ACC112 (cell line): ENCODE measurements at regions not wholly inside any gene's neighbourhood (a gene's known extent, or its start where the extent isn't known, plus 50 kb on each side); places are given as distances from the start of the nearest gene placed in this dataset.
"Not testable (repeated sequence)": the region's sequence is repeated elsewhere in the genome, so short reads cannot be mapped to it uniquely, and the experiment has no call there.

Experiments used
- H2AFZ ChIP-seq: fragments of 200-600 bp; sonication (generic); one replicate; pipeline ENCODE4 v1.6.0; 2017; ENCODE audit warnings: antibody characterized with exemption, low read length; ENCODE audit not compliant: unreplicated experiment
- H3K27ac ChIP-seq: fragments of 200-600 bp; sonication (generic); 2 replicates; pipeline ENCODE4 v1.5.1; 2014; ENCODE audit warnings: low read depth, mild to moderate bottlenecking, antibody characterized with exemption, low read length, moderate library complexity
- H3K27me3 ChIP-seq: fragments of 200-600 bp; sonication (generic); 2 replicates; pipeline ENCODE4 v1.6.1; 2014; ENCODE audit warnings: mild to moderate bottlenecking, antibody characterized with exemption, low read length, moderate library complexity, mixed read lengths; ENCODE audit not compliant: insufficient read depth
- H3K36me3 ChIP-seq: fragments of 200-600 bp; sonication (generic); 2 replicates; pipeline ENCODE4 v1.6.1; 2016; ENCODE audit warnings: mild to moderate bottlenecking, antibody characterized with exemption, low read length, moderate library complexity, mixed read lengths; ENCODE audit not compliant: insufficient read depth
- H3K4me1 ChIP-seq: fragments of 200-600 bp; sonication (generic); one replicate; pipeline ENCODE4 v1.6.1; 2016; ENCODE audit warnings: low read length, mixed read lengths; ENCODE audit not compliant: insufficient read depth, unreplicated experiment, control insufficient read depth
- H3K4me3 ChIP-seq: fragments of 200-600 bp; sonication (generic); 2 replicates; pipeline ENCODE4 v1.5.1; 2014; ENCODE audit warnings: mild to moderate bottlenecking, low read depth, low read length
- H3K79me2 ChIP-seq: fragments of 200-600 bp; sonication (generic); one replicate; pipeline ENCODE4 v1.6.0; 2016; ENCODE audit warnings: low read length; ENCODE audit not compliant: control insufficient read depth, unreplicated experiment, insufficient read depth

DNA sequence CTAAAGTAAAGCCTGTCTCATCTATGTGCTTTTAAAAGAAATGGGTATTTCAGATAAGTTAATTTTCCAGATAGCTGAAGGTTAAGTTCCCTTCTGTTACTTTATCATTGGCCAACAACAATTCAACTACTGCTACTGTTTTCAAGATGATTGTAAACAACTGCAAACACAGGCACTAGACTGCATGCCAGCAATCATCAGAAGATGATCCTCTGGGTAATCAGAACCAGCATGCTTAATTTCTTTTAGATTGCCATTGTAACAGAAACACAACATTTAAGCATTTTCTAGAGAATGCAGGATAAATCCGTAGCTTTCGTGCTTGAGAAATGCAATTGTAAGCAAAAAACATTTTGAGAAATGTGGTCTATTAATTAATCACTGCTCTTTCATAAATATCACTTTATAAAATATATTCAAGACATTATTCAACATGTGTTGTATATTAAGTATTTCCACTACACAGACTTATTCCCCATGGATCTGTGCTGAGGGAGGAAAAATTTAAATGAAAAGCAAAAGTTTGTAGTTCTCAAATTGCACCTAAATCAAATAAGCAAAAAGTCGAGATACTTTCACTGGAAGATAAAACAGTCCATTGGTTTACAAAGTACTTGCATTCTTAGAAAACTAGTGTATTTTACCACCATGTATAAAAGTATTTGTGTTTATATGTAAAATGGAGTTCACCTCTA lies 133.7 kb downstream of the ATL2 start:
- no peaks in the 10 kb centered on the region for H3K36me3 ChIP-seq
- H3K79me2 ChIP-seq: no peaks in the 10 kb centered on the region
- no peaks in the 10 kb centered on the region for H3K27me3 ChIP-seq
- peaks cover 13% of the 10 kb centered on the region for H3K4me1 ChIP-seq
- no peak overlapping the region for H2AFZ ChIP-seq
- H3K4me3 ChIP-seq: no peak overlapping the region
- no peak overlapping the region for H3K27ac ChIP-seq

DNA sequence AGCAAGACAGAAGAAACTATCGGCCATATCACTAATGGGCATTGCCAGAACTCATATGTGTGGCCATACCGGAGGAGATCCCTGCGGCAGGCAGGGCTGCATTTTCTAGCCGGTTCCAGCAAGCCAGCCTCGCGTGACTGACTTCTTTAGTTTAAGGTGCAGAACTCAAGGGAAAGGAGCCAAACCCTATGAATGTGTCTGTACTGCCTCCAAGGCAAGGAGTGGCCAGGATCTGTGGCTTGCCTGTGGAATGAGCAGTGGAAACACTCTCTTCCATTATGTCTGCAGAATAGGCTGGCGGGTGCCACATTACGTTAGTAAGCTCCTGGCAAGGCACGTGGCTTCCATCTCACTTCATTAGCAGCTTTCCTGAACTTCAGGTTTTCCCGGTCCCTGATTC lies 137.6 kb downstream of the ATL2 start:
- Histone ChIP-seq H3K27ac (peak overlapping the region; percentile 14; the same call in 1 of the 2 replicates), H3K4me3 (no peak overlapping the region), H3K36me3 (no peaks in the 10 kb centered on the region), H3K79me2 (no peaks in the 10 kb centered on the region), H3K27me3 (no peaks in the 10 kb centered on the region), H2AFZ (peak overlapping the region; percentile 20), H3K4me1 (peaks cover 27% of the 10 kb centered on the region)

DNA sequence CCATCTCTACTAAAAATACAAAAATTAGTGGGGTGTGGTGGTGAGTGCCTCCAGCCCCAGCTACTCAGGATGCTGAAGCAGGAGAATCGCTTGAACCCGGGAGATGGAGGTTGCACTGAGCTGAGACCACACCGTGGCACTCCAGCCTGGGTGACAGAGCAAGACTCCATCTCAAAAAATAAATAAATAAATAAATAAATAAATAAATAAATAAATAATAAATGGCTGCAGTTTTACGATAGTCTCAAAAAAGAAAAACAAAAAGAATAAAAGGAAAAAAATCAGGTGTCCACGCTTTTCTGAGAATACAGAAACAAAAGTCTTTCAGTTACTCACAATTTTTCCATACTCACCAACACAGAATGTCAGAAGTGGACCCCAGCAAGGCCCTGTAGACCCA lies 138.4 kb downstream of the ATL2 start:
- not testable (repeated sequence) for H3K36me3 ChIP-seq, H3K79me2 ChIP-seq, H2AFZ ChIP-seq, H3K27me3 ChIP-seq, H3K4me3 ChIP-seq
- Histone ChIP-seq H3K27ac (peak overlapping the region; percentile 14; the same call in 1 of the 2 replicates), H3K4me1 (peaks cover 30% of the 10 kb centered on the region)

DNA sequence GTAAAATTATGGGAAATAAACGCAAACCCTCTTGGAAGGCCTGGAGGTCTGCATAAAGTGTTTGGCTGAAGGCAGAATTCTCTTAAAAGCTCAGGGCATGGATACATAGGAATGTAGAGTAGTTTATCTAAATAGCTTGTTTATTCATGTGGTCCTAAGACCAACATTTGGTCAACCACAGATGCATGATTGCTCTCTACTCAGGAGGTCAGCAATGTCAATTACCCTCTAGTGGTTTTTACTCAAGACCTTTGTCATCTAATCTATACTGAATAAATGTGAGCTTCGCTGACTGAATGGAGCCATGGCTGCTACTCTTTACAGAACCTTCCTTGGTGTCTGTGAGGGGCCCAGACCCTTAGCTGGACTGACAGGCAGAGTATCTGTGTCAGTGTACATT lies 139.8 kb downstream of the ATL2 start:
- no peaks in the 10 kb centered on the region for H3K27me3 ChIP-seq
- no peaks in the 10 kb centered on the region for H3K79me2 ChIP-seq
- no peak overlapping the region for H3K27ac ChIP-seq
- no peaks in the 10 kb centered on the region for H3K36me3 ChIP-seq
- peaks cover 39% of the 10 kb centered on the region for H3K4me1 ChIP-seq
- no peak overlapping the region for H2AFZ ChIP-seq
- H3K4me3 ChIP-seq: 0 out of 2 replicates have a peak overlapping the region, but pooled peaks have one; percentile 43

DNA sequence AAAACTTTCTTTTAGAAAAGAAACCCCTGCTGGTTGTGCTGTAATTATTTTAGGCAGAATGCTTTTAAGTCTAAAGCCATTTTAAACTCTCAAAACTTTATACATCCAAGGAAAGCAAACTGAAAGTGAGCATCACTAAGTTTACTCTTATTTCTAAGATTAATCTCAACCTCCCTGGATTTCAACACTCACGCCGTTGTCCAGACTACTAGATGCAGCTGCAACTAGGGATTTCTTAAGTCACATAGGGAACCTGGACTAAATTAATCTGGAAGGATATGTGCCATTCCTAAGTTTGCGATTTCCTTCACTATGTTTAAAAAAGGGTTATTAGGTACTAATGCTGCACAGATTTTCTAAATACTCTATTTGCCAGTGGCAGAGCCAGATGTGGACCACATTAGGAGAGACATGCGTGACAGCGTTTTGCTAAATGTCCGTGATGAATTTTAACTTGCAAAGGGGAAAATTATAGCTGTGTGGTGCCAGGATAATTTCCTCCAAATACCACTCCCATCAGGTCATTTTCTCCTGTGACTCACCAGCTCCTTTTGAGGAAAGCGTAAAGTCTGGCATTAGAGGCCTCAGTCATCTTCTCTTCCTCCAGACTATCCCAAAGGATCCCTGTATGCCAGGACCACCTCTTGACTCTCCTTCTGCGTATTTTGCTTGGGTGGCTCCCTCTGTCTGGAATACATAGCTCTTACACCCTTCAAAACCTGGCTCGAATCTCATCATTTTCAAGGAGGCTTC lies 143.7 kb downstream of the ATL2 start:
- Histone ChIP-seq H3K27me3 (no peaks in the 10 kb centered on the region), H3K36me3 (no peaks in the 10 kb centered on the region), H3K4me3 (peak overlapping the region; percentile 50), H2AFZ (peak overlapping the region; percentile 0), H3K4me1 (peaks cover 26% of the 10 kb centered on the region), H3K79me2 (no peaks in the 10 kb centered on the region), H3K27ac (peak overlapping the region; percentile 59)

DNA sequence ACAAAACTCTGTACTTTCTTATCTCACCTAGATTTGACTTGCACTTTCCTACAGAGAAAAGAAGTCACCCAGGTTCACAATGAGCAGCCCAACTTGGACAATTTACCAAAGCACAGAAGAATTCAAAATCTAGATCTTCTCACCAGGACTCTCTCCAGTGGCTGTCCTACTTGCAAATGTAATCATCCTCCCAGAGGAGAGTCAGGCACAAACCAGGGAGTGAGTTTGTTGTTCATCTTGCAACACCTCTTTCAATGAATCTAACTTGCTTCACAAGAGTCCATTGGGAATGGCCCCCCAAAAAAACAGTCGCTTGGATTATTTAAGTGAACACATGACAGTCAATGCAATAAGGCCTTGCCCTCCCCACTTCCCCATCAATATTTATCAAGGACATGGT lies 144.6 kb downstream of the ATL2 start:
- Histone ChIP-seq H3K79me2 (no peaks in the 10 kb centered on the region), H3K27ac (peak overlapping the region; percentile 59; the same call in 1 of the 2 replicates), H2AFZ (no peak overlapping the region), H3K36me3 (no peaks in the 10 kb centered on the region), H3K27me3 (no peaks in the 10 kb centered on the region), H3K4me3 (no peak overlapping the region), H3K4me1 (peaks cover 17% of the 10 kb centered on the region)

DNA sequence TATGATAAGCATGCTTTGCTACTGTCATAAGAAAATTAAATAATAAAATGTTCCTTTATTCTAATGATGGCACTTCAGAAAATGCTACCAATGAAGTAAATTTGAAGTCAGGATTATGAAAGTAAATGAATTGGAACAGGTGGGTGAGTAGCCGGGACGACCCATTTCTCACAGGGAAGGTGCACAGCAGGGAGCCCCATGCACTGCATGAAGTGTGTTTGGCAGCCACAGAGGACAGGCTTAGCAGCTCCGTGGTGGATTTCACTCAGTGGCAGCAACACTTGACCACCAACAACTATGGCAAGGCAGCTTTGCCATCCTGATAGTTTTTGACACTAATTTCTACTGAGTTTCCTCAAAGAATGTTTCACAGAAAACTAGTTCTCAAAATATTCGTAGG lies 146.3 kb downstream of the ATL2 start:
- Histone ChIP-seq H2AFZ (no peak overlapping the region), H3K27me3 (no peaks in the 10 kb centered on the region), H3K4me3 (no peak overlapping the region), H3K36me3 (no peaks in the 10 kb centered on the region), H3K4me1 (peaks cover 15% of the 10 kb centered on the region), H3K79me2 (no peaks in the 10 kb centered on the region), H3K27ac (no peak overlapping the region)

DNA sequence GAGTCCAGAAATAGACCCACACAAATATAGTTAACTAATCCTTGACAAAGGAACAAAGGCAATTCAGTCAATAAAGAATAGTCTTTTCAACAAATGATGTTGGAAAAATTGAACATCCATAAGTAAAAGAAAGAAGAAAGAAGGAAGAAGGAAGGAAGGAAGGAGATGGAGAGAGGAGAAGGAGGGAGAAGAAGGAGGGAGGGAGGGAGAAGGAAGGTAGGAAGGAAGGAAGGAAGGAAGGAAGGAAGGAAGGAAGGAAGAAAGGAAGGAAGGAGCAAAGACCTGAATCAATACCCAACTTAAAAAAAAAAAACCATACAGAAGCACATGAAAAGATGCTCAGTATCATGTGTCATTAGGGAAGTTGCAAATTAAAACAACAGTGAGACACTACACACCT lies 148.3 kb downstream of the ATL2 start:
- Histone ChIP-seq H3K4me1 (peaks cover 21% of the 10 kb centered on the region), H3K36me3 (no peaks in the 10 kb centered on the region), H3K27me3 (no peaks in the 10 kb centered on the region), H3K27ac (no peak overlapping the region), H2AFZ (no peak overlapping the region), H3K4me3 (no peak overlapping the region), H3K79me2 (no peaks in the 10 kb centered on the region)

DNA sequence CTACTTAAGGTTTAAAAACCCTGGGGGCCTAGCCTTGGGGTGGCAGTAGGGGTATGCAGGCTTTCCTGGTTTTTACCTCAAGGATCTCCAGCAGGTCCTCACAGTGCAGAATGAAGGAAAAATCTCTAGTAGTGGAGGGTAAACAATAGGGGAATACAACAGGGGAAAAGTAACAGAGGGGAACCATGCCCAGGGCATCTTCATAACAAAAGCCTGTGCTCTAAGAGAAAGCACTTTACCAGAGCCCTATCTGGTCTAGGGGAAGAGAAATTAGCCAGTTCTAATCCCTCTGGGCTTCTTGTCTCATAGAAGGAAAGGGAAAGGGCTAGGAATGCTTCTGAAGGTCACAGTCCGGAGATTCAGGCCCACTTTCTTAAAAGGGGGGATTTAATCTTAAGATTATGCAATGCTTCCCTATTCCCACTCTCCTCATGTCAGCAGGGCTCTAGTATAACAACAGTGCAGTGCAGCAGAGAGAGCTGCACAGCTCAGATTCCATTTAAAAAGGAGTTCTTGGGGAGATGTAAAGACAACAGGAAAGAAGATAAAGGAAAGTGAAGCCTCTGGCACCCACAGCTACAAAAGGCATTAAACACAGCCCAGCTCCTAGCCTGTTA lies 149.0 kb upstream of the CYP1B1 start:
- peaks cover 12% of the 10 kb centered on the region for H3K4me1 ChIP-seq
- peak overlapping the region; percentile 23 for H2AFZ ChIP-seq
- H3K79me2 ChIP-seq: no peaks in the 10 kb centered on the region
- no peak overlapping the region for H3K4me3 ChIP-seq
- H3K27me3 ChIP-seq: no peaks in the 10 kb centered on the region
- no peaks in the 10 kb centered on the region for H3K36me3 ChIP-seq
- peak overlapping the region; percentile 16 for H3K27ac ChIP-seq

DNA sequence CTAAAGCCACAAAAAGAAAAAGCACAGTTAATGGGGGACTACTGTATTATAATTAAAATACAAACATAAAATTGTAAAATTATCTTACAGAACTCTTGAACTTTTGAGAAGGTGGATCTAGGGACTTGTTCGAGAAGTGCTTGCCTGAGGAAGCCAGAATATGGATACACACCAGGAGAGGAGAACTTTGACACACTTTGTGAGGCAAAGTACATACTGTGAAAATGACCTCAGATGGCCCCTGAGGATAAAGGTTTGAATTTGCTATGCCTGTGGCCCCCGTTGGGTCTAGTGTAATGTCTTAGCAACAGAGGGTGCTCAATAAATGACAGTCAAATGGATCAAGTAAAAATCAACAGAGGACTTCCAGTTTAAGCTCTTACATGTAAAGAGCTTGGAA lies 148.2 kb upstream of the CYP1B1 start:
- Histone ChIP-seq H3K36me3 (no peaks in the 10 kb centered on the region), H3K27ac (no peak overlapping the region), H3K4me3 (no peak overlapping the region), H3K79me2 (no peaks in the 10 kb centered on the region), H2AFZ (no peak overlapping the region), H3K4me1 (peaks cover 12% of the 10 kb centered on the region), H3K27me3 (no peaks in the 10 kb centered on the region)
